ENCODE measurements at regions not wholly inside any gene's neighbourhood (a gene's known extent, or its start where the extent isn't known, plus 50 kb on each side); places are given as distances from the start of the nearest gene placed in this dataset.
A peak's percentile ranks its signal among the peaks of the same experiment; 100 is the strongest.
"Not testable (repeated sequence)": the region's sequence is repeated elsewhere in the genome, so short reads cannot be mapped to it uniquely, and the experiment has no call there.

- DNase-seq (ENCODE audit: low read depth, low spot score) = no peak
These were observed 151.2 kb downstream of the C12orf75 start for GRCh38 chr12:105481392-105482300.

- no peak for DNase-seq (ENCODE audit: low read depth, low spot score)
These were observed 152.5 kb downstream of the C12orf75 start for GRCh38 chr12:105482951-105483350.

GRCh38 chr12:105483691-105484090 lies 153.2 kb downstream of the C12orf75 start:
- no peak for DNase-seq (ENCODE audit: low read depth, low spot score)

- DNase-seq (ENCODE audit: low read depth, low spot score) = no peak
These were observed 154.9 kb downstream of the C12orf75 start for GRCh38 chr12:105485321-105485910.

GRCh38 chr12:105485921-105486320 lies 155.4 kb downstream of the C12orf75 start:
- DNase-seq (ENCODE audit: low read depth, low spot score) = no peak

GRCh38 chr12:105487963-105488362 lies 157.5 kb downstream of the C12orf75 start:
- DNase-seq (ENCODE audit: low read depth, low spot score) = no peak

GRCh38 chr12:105492591-105493545 lies 162.4 kb downstream of the C12orf75 start:
- no peak for DNase-seq (ENCODE audit: low read depth, low spot score)

- DNase-seq (ENCODE audit: low read depth, low spot score) = no peak
These were observed 168.7 kb downstream of the C12orf75 start for GRCh38 chr12:105499205-105499604.

- DNase-seq (ENCODE audit: low read depth, low spot score) = not testable (repeated sequence)
These were observed 170.2 kb downstream of the C12orf75 start for GRCh38 chr12:105500676-105501075.

- DNase-seq (ENCODE audit: low read depth, low spot score) = no peak
These were observed 172.0 kb downstream of the C12orf75 start for GRCh38 chr12:105502426-105502930.

GRCh38 chr12:105503619-105504018 lies 173.1 kb downstream of the C12orf75 start:
- DNase-seq (ENCODE audit: low read depth, low spot score) = no peak

- DNase-seq (ENCODE audit: low read depth, low spot score) = no peak
These were observed 173.8 kb downstream of the C12orf75 start for GRCh38 chr12:105504286-105504685.

- no peak for DNase-seq (ENCODE audit: low read depth, low spot score)
These were observed 176.3 kb downstream of the C12orf75 start for GRCh38 chr12:105506678-105507310.

GRCh38 chr12:105507311-105508038 lies 177.0 kb downstream of the C12orf75 start:
- DNase-seq (ENCODE audit: low read depth, low spot score) = peak; percentile 44

GRCh38 chr12:105508096-105508495 lies 177.6 kb downstream of the C12orf75 start:
- no peak for DNase-seq (ENCODE audit: low read depth, low spot score)

- DNase-seq (ENCODE audit: low read depth, low spot score) = no peak
These were observed 180.0 kb downstream of the C12orf75 start for GRCh38 chr12:105510526-105510925.

- DNase-seq (ENCODE audit: low read depth, low spot score) = not testable (repeated sequence)
These were observed 182.4 kb downstream of the C12orf75 start for GRCh38 chr12:105512861-105513260.

- no peak for DNase-seq (ENCODE audit: low read depth, low spot score)
These were observed 191.8 kb downstream of the C12orf75 start for GRCh38 chr12:105522166-105522825.

GRCh38 chr12:105523164-105524057 lies 192.9 kb downstream of the C12orf75 start:
- peak; percentile 55 for DNase-seq (ENCODE audit: low read depth, low spot score)
